ENCODE measurements at regions not wholly inside any gene's neighbourhood (a gene's known extent, or its start where the extent isn't known, plus 50 kb on each side); places are given as distances from the start of the nearest gene placed in this dataset.

DNA sequence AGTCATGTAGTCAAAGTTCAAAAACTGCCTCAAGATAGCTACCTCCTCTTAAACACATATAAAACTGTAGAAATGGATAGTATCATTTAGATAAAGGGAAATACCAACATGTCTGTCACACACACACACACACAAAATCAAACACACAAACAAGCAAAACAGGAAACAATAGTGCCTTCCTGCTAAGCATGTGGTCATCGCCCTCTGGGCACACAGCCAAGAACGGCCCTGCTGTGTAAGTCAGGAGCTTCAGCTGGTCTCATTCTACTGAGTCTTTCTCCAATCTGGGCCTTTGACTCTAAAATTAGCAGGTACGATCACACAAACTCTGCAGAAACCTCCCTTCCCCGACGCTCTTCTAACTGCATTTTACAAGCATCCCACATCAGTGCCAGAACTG is 272.2 kb upstream of the CHRNA7 start:
- TF ChIP-seq, protein P1, sequence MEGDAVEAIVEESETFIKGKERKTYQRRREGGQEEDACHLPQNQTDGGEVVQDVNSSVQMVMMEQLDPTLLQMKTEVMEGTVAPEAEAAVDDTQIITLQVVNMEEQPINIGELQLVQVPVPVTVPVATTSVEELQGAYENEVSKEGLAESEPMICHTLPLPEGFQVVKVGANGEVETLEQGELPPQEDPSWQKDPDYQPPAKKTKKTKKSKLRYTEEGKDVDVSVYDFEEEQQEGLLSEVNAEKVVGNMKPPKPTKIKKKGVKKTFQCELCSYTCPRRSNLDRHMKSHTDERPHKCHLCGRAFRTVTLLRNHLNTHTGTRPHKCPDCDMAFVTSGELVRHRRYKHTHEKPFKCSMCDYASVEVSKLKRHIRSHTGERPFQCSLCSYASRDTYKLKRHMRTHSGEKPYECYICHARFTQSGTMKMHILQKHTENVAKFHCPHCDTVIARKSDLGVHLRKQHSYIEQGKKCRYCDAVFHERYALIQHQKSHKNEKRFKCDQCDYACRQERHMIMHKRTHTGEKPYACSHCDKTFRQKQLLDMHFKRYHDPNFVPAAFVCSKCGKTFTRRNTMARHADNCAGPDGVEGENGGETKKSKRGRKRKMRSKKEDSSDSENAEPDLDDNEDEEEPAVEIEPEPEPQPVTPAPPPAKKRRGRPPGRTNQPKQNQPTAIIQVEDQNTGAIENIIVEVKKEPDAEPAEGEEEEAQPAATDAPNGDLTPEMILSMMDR (IDR thresholded peaks at IDR 0.05) = no peak
- no peak for TF ChIP-seq POLR2A (IDR thresholded peaks at IDR 0.05)

Measured in testis (tissue), 2 donors.